Astrocyte (in vitro differentiated cells and primary cell): ENCODE measurements at regions not wholly inside any gene's neighbourhood (a gene's known extent, or its start where the extent isn't known, plus 50 kb on each side); places are given as distances from the start of the nearest gene placed in this dataset.

ENCODE experiments used
- DNase-seq: peaks from one replicate; pipeline ENCODE4 v3.0.0-alpha.2; 2010; ENCODE audit warnings: low read depth
- FAIRE-seq: peaks from 2 replicates; lab custom pipeline; 2011; peaks lifted over from hg19 to GRCh38; lab: Jason Lieb, UNC
- H2AFZ ChIP-seq: 2 replicates; pipeline ENCODE4 v1.6.0; 2012; ENCODE audit warnings: low read depth, low read length, inconsistent platforms
- H3K27ac ChIP-seq: 2 replicates; pipeline ENCODE4 v1.5.1; 2011; ENCODE audit warnings: low read depth, low read length, inconsistent platforms
- H3K27me3 ChIP-seq: 2 replicates; pipeline ENCODE4 v1.6.0; 2011; ENCODE audit warnings: low read length, inconsistent platforms; ENCODE audit not compliant: insufficient read depth
- H3K36me3 ChIP-seq: 2 replicates; pipeline ENCODE4 v1.5.1; 2011; ENCODE audit warnings: low read length, inconsistent platforms; ENCODE audit not compliant: insufficient read depth
- H3K4me1 ChIP-seq: 2 replicates; pipeline ENCODE4 v1.5.1; 2011; ENCODE audit warnings: low read length, inconsistent platforms; ENCODE audit not compliant: insufficient read depth
- H3K4me2 ChIP-seq: 2 replicates; pipeline ENCODE4 v1.6.0; 2012; ENCODE audit warnings: low read length, inconsistent platforms
- H3K4me3 ChIP-seq: 2 replicates; pipeline ENCODE4 v1.5.1; 2011; ENCODE audit warnings: low read depth, mild to moderate bottlenecking, low read length, inconsistent platforms; ENCODE audit not compliant: insufficient read depth
- H3K79me2 ChIP-seq: 2 replicates; pipeline ENCODE4 v1.6.0; 2012; ENCODE audit warnings: mild to moderate bottlenecking, low read length, inconsistent platforms; ENCODE audit not compliant: insufficient read depth
- H3K9ac ChIP-seq: 2 replicates; pipeline ENCODE4 v1.6.0; 2012; ENCODE audit warnings: mild to moderate bottlenecking, low read length, inconsistent platforms
- H3K9me3 ChIP-seq: 2 replicates; pipeline ENCODE4 v1.5.1; 2012; ENCODE audit warnings: low read depth, mild to moderate bottlenecking, low read length, inconsistent platforms; ENCODE audit not compliant: insufficient read depth
- H4K20me1 ChIP-seq: 2 replicates; pipeline ENCODE4 v1.6.0; 2012; ENCODE audit warnings: low read length, inconsistent platforms; ENCODE audit not compliant: insufficient read depth
- H3K27ac Mint-ChIP-seq: one replicate; pipeline ENCODE4 v1.8.0; 2021; ENCODE audit warnings: mild to moderate bottlenecking, mixed read lengths; ENCODE audit not compliant: unreplicated experiment
- H3K27me3 Mint-ChIP-seq: one replicate; pipeline ENCODE4 v1.8.0; 2021; ENCODE audit warnings: low read depth, mixed read lengths; ENCODE audit not compliant: unreplicated experiment
- H3K36me3 Mint-ChIP-seq: one replicate; pipeline ENCODE4 v1.8.0; 2021; ENCODE audit warnings: low read depth, mixed read lengths; ENCODE audit not compliant: unreplicated experiment
- H3K4me1 Mint-ChIP-seq: one replicate; pipeline ENCODE4 v1.8.0; 2021; ENCODE audit warnings: low read depth, mixed read lengths; ENCODE audit not compliant: unreplicated experiment
- H3K4me3 Mint-ChIP-seq: one replicate; pipeline ENCODE4 v1.8.0; 2021; ENCODE audit warnings: mild to moderate bottlenecking, moderate library complexity, mixed read lengths; ENCODE audit not compliant: unreplicated experiment
- H3K9me3 Mint-ChIP-seq: one replicate; pipeline ENCODE4 v1.8.0; 2021; ENCODE audit warnings: mild to moderate bottlenecking, mixed read lengths; ENCODE audit not compliant: unreplicated experiment
- EZH2 ChIP-seq: IDR thresholded peaks from 2 replicates; pipeline ENCODE4 v1.6.1; 2012; ENCODE audit warnings: mild to moderate bottlenecking, low read length, inconsistent platforms; ENCODE audit not compliant: insufficient read depth
- TF ChIP-seq, protein P1 (sequence below): IDR thresholded peaks from 2 replicates; pipeline ENCODE4 v1.5.1; 2011; ENCODE audit warnings: low read depth, mild to moderate bottlenecking, inconsistent platforms, low read length, moderate library complexity; ENCODE audit not compliant: insufficient read depth

DNA sequence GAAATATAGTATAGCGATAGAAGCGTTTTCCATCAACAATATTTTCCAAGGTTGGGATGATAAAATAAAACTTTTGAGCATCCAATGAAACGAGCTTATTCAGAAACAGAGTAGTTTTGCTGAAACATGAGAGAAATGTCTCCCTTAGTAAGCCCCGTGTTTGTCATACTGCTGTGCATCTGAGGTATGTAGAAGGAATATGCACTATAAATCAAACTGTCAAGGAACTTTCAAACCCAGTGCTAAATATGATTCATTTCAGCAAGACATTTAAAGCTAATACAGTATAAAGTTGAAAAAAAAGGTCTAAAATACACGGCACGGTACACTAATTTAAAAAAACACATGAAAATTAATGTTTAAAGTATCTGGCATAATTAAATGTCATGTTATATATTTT is 546.2 kb downstream of the SLITRK5 start:
- TF ChIP-seq EZH2 = no peak
- TF ChIP-seq, protein P1, sequence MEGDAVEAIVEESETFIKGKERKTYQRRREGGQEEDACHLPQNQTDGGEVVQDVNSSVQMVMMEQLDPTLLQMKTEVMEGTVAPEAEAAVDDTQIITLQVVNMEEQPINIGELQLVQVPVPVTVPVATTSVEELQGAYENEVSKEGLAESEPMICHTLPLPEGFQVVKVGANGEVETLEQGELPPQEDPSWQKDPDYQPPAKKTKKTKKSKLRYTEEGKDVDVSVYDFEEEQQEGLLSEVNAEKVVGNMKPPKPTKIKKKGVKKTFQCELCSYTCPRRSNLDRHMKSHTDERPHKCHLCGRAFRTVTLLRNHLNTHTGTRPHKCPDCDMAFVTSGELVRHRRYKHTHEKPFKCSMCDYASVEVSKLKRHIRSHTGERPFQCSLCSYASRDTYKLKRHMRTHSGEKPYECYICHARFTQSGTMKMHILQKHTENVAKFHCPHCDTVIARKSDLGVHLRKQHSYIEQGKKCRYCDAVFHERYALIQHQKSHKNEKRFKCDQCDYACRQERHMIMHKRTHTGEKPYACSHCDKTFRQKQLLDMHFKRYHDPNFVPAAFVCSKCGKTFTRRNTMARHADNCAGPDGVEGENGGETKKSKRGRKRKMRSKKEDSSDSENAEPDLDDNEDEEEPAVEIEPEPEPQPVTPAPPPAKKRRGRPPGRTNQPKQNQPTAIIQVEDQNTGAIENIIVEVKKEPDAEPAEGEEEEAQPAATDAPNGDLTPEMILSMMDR = no peak
- Mint-ChIP-seq H3K4me1 (no peaks in the 10 kb centered on the region), H3K27me3 (no peaks in the 10 kb centered on the region), H3K9me3 (no peaks in the 10 kb centered on the region), H3K4me3 (no peak overlapping the region), H3K36me3 (no peaks in the 10 kb centered on the region), H3K27ac (no peak overlapping the region)
- Histone ChIP-seq H4K20me1 (no peaks in the 10 kb centered on the region), H3K4me1 (no peaks in the 10 kb centered on the region), H3K27me3 (no peaks in the 10 kb centered on the region), H3K27ac (no peak overlapping the region), H3K36me3 (no peaks in the 10 kb centered on the region), H3K79me2 (no peaks in the 10 kb centered on the region), H3K4me2 (no peak overlapping the region), H3K4me3 (no peak overlapping the region), H2AFZ (no peak overlapping the region), H3K9me3 (no peaks in the 10 kb centered on the region), H3K9ac (no peak overlapping the region)
- no peak for FAIRE-seq
- DNase-seq = peak; percentile 1

DNA sequence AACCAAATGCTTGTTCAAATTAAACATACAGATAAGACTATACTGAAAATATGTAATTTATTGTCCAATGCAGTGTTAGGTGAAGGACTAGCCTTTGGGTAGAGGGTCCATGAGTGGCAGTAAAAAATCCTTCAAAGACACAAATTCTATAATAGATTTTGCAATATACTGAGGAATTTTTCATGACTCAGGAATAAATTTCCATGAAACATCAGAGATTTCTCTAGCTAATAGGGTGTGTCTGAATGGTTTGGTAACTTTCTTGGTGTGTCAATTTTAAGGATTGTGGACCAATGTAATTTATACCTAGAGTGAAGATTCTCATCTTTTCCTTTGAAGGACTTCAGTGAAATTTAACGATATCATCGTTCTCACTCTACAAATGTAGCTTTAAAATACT is 546.7 kb downstream of the SLITRK5 start:
- Mint-ChIP-seq H3K36me3 (no peaks in the 10 kb centered on the region), H3K9me3 (no peaks in the 10 kb centered on the region), H3K4me3 (no peak overlapping the region), H3K4me1 (no peaks in the 10 kb centered on the region), H3K27ac (no peak overlapping the region), H3K27me3 (no peaks in the 10 kb centered on the region)
- Histone ChIP-seq H3K79me2 (no peaks in the 10 kb centered on the region), H3K4me3 (no peak overlapping the region), H2AFZ (no peak overlapping the region), H4K20me1 (no peaks in the 10 kb centered on the region), H3K9me3 (no peaks in the 10 kb centered on the region), H3K4me1 (no peaks in the 10 kb centered on the region), H3K36me3 (no peaks in the 10 kb centered on the region), H3K27me3 (no peaks in the 10 kb centered on the region), H3K4me2 (no peak overlapping the region), H3K27ac (no peak overlapping the region), H3K9ac (no peak overlapping the region)
- FAIRE-seq (no peak), DNase-seq (no peak)
- TF ChIP-seq, protein P1 = no peak
- TF ChIP-seq EZH2 = no peak

DNA sequence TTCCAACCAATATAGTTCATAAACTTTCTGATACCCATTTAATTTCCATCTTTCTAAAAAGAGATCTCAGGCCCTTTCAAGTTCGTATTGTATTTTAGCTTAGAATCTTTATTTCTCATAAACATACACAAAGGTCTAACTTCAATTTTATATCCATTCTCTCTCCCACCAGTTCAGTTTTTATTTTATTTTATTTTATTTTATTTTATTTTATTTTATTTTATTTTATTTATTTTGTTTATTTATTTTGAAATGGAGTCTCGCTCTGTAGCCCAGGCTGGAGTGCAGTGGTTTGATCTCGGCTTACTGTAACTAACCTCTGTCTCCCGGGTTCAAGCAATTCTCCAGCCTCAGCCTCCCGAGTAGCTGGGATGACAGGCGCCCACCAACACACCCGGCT is 552.8 kb downstream of the SLITRK5 start:
- Mint-ChIP-seq H3K36me3 (no peaks in the 10 kb centered on the region), H3K4me3 (no peak overlapping the region), H3K4me1 (no peaks in the 10 kb centered on the region), H3K27me3 (no peaks in the 10 kb centered on the region), H3K27ac (no peak overlapping the region), H3K9me3 (no peaks in the 10 kb centered on the region)
- H3K9me3 ChIP-seq = no peaks in the 10 kb centered on the region
- no peaks in the 10 kb centered on the region for H3K27me3 ChIP-seq
- no peak overlapping the region for H2AFZ ChIP-seq
- H3K36me3 ChIP-seq = no peaks in the 10 kb centered on the region
- no peak for FAIRE-seq
- no peak overlapping the region for H3K27ac ChIP-seq
- H4K20me1 ChIP-seq = no peaks in the 10 kb centered on the region
- H3K9ac ChIP-seq = no peak overlapping the region
- H3K79me2 ChIP-seq = no peaks in the 10 kb centered on the region
- no peak overlapping the region for H3K4me3 ChIP-seq
- no peaks in the 10 kb centered on the region for H3K4me1 ChIP-seq
- DNase-seq = no peak
- no peak overlapping the region for H3K4me2 ChIP-seq
- TF ChIP-seq EZH2 = no peak
- TF ChIP-seq, protein P1 = no peak
